ENCODE measurements at regions not wholly inside any gene's neighbourhood (a gene's known extent, or its start where the extent isn't known, plus 50 kb on each side); places are given as distances from the start of the nearest gene placed in this dataset.

DNA sequence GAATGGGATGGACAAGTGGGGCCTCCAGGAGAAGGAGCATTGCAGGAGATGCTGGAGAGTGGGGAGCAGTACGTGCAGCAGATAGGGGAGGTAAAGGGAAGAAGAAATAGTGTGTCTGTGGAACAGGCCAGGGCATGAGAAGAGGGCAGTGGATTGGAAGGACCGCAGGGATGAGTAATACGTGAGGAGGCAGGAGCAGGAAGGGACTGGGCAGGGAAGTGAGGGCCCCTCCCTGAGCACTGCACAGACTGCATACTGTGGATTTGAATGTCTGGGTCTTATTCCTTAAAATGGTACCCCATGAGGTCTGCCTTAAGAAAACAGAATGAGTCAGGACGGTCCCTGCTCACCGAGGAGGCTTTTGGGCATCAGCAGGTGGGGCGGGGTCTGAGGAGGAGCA is 210.0 kb upstream of the NDN start:
- BruUV-seq (replicated peaks) = no TSS peak
- intact Hi-C loops (cut with micrococcal nuclease; ENCODE audit: unreplicated experiment) = no loop called here
- TF ChIP-seq, protein P1, sequence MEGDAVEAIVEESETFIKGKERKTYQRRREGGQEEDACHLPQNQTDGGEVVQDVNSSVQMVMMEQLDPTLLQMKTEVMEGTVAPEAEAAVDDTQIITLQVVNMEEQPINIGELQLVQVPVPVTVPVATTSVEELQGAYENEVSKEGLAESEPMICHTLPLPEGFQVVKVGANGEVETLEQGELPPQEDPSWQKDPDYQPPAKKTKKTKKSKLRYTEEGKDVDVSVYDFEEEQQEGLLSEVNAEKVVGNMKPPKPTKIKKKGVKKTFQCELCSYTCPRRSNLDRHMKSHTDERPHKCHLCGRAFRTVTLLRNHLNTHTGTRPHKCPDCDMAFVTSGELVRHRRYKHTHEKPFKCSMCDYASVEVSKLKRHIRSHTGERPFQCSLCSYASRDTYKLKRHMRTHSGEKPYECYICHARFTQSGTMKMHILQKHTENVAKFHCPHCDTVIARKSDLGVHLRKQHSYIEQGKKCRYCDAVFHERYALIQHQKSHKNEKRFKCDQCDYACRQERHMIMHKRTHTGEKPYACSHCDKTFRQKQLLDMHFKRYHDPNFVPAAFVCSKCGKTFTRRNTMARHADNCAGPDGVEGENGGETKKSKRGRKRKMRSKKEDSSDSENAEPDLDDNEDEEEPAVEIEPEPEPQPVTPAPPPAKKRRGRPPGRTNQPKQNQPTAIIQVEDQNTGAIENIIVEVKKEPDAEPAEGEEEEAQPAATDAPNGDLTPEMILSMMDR (conservative IDR thresholded peaks at IDR 0.05) = no peak
- no peak for TF ChIP-seq EZH2 (IDR thresholded peaks at IDR 0.05; ENCODE audit: low read depth)
- H3K27me3 ChIP-seq (ENCODE audit: insufficient read depth, low read depth) = 0 out of 2 replicates have a peak, but pooled peaks cover 3% of the 10 kb centered on the region
- no peaks in the 10 kb centered on the region for H3K36me3 ChIP-seq (ENCODE audit: low read depth)
- H3K27ac ChIP-seq = no peak overlapping the region
- ChIA-PET CTCF (no interaction called here), POLR2A (ENCODE audit: unreplicated experiment) (no interaction called here)
- no peaks in the 10 kb centered on the region for H3F3A ChIP-seq (ENCODE audit: insufficient read depth, low read depth)
- H3K4me3 ChIP-seq = no peak overlapping the region
- no peak overlapping the region for H2AFZ ChIP-seq
- no peak overlapping the region for H3K4me2 ChIP-seq
- no peaks in the 10 kb centered on the region for H3K79me2 ChIP-seq (ENCODE audit: low read depth)
- no peaks in the 10 kb centered on the region for H3K4me1 ChIP-seq (replicated peaks; ENCODE audit: insufficient read depth)
- no peaks in the 10 kb centered on the region for H4K20me1 ChIP-seq (ENCODE audit: insufficient read depth)
- no peaks in the 10 kb centered on the region for H3K9me3 ChIP-seq (ENCODE audit: insufficient read depth, low read depth)
- no peaks in the 10 kb centered on the region for H3K9me2 ChIP-seq (ENCODE audit: insufficient read depth)
- DNase-seq = no peak

DNA sequence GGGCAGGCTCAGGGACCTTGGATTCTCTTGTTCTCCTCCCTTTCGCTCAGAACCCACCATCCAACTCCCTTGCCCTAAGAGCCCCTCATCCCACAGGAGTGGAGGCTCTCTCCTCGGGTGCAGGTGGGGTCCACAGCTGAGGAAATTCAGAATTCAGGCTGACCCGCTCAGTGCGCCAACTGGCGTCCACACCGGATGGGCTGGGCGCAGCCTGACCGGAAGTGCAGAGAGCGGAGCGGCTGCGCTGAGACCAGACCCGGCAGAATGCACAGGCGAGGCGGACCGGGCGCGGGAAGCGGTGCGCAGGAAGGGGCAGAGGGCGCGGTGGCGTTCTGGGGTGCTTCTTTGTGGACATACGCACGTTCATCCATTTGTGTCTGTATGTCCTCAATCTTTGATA is 210.4 kb upstream of the NDN start:
- no TSS peak for BruUV-seq (replicated peaks)
- no peak overlapping the region for H3K27ac ChIP-seq
- H3K36me3 ChIP-seq (ENCODE audit: low read depth) = no peaks in the 10 kb centered on the region
- intact Hi-C loops (cut with micrococcal nuclease; ENCODE audit: unreplicated experiment) = no loop called here
- TF ChIP-seq EZH2 (IDR thresholded peaks at IDR 0.05; ENCODE audit: low read depth) = no peak
- TF ChIP-seq, protein P1 (conservative IDR thresholded peaks at IDR 0.05) = no peak
- no peaks in the 10 kb centered on the region for H3K79me2 ChIP-seq (ENCODE audit: low read depth)
- 0 out of 2 replicates have a peak, but pooled peaks cover 3% of the 10 kb centered on the region for H3K27me3 ChIP-seq (ENCODE audit: insufficient read depth, low read depth)
- H4K20me1 ChIP-seq (ENCODE audit: insufficient read depth) = no peaks in the 10 kb centered on the region
- no peak overlapping the region for H3K4me2 ChIP-seq
- H3K4me1 ChIP-seq (replicated peaks; ENCODE audit: insufficient read depth) = no peaks in the 10 kb centered on the region
- H3K4me3 ChIP-seq = no peak overlapping the region
- no peak overlapping the region for H2AFZ ChIP-seq
- no peaks in the 10 kb centered on the region for H3F3A ChIP-seq (ENCODE audit: insufficient read depth, low read depth)
- no peaks in the 10 kb centered on the region for H3K9me2 ChIP-seq (ENCODE audit: insufficient read depth)
- ChIA-PET POLR2A (ENCODE audit: unreplicated experiment) (no interaction called here), CTCF (no interaction called here)
- DNase-seq = no peak
- no peaks in the 10 kb centered on the region for H3K9me3 ChIP-seq (ENCODE audit: insufficient read depth, low read depth)

DNA sequence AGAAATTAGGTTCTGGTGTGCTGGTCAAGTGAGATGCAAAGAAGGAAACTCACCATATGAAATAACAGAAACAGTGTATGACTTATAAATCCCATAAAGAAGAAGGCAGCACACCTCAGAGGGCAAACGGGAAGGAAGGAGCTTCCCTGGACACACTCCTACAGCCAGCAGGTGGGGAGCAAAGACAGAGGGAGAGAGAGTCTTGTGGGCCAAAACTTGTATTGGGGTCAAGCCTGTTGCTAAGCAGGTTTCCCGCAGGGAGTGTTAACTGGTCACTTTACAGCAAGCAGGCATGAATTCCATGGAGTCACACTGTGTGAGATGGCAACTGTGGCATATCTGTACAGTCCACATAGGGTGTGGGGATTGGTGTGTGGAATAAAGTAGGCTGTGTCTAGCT is 222.9 kb upstream of the NDN start:
- Histone ChIP-seq H3K9me3 (ENCODE audit: insufficient read depth, low read depth) (no peaks in the 10 kb centered on the region), H3K27ac (no peak overlapping the region), H3K36me3 (ENCODE audit: low read depth) (no peaks in the 10 kb centered on the region), H3K27me3 (ENCODE audit: insufficient read depth, low read depth) (no peaks in the 10 kb centered on the region), H3K79me2 (ENCODE audit: low read depth) (no peaks in the 10 kb centered on the region), H3K4me3 (no peak overlapping the region), H2AFZ (no peak overlapping the region), H3K4me2 (no peak overlapping the region), H4K20me1 (ENCODE audit: insufficient read depth) (no peaks in the 10 kb centered on the region), H3K9me2 (ENCODE audit: insufficient read depth) (no peaks in the 10 kb centered on the region), H3F3A (ENCODE audit: insufficient read depth, low read depth) (no peaks in the 10 kb centered on the region), H3K4me1 (replicated peaks; ENCODE audit: insufficient read depth) (no peaks in the 10 kb centered on the region)
- no peak for DNase-seq
- ChIA-PET CTCF (no interaction called here), POLR2A (ENCODE audit: unreplicated experiment) (no interaction called here)
- BruUV-seq (replicated peaks) = no TSS peak
- TF ChIP-seq, protein P1 (conservative IDR thresholded peaks at IDR 0.05) = no peak
- TF ChIP-seq EZH2 (IDR thresholded peaks at IDR 0.05; ENCODE audit: low read depth) = no peak
- intact Hi-C loops (cut with micrococcal nuclease; ENCODE audit: unreplicated experiment) = no loop called here

Measured in PC-9 (cell line).